ENCODE measurements at regions not wholly inside any gene's neighbourhood (a gene's known extent, or its start where the extent isn't known, plus 50 kb on each side); places are given as distances from the start of the nearest gene placed in this dataset.

DNA sequence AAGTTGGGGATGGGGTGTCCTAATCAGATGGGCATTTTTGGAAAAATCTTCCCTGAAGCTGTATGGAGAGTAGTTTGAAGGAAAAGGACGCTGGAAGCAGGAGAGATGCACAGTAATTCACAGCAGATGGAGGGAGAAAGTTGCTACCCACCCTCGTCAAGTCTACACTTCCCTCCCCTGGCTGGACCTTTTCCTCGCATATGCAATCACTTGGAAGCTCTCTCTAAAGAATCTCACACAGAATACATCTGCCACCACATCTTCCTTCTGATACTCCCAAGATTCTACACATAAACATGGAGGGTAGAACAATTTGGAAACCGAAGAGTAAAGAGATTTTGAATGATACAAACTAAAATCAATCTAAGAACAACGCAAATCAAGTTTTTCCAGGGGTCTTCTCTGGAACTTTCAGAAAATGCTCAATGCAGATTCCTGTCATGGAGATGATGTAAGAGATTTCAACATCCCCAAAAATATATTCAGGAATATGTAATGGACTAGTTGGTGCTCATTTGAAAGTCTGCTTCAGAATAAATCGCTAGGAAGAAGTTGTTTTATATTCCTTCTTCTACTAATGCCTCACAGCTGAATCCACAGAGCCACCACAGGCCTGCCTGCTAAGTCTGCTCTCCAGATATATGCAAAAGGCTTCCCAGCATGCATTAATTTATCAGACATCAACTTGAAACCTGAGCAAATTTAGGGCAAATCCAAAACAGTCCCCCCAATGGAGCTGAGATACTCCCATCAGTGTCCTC lies 291.5 kb downstream of the LRATD1 start:
- no peak for DNase-seq

DNA sequence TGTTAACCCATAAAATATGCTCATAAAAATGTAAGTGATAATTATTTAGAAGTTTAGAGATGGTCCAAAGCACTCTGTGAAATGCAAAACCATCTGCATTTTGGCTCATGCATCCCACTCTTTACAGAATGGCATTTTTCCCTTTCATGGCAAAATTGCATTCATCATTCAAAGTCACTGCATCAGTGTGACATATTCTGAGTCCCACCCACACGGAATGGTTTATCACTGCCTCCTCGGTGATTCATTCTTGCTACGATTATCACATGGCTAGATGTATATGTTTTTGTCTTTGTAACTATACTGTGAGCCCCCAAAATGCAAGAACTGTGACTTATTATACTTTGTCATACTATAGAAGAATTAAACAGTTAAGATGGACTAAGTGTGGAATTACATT lies 293.0 kb downstream of the LRATD1 start:
- no peak for DNase-seq

DNA sequence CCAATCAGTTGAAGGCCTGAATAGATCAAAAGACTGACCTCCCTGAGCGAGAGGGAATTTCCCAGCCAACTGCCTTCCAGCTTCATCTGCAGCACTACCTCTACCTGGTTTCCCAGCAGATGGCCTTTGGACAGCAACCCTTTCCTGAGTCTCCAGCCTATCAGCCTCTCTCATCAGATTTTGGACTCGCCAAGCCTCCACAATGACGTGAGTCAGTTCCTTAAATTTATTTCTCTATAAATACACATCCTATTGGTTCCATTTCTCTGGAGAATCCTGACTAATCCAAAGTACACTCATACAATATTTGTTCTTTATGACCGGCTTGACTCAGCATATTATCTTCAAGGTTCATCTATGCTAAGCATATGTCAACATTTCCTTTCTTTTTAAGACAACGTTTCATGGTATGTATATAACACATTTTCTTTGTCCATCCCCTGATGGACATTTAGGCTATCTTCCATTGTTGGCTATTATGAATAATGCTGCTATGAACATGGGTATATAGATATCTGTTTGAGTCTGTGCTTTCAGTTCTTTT lies 294.6 kb downstream of the LRATD1 start:
- no peak for DNase-seq

DNA sequence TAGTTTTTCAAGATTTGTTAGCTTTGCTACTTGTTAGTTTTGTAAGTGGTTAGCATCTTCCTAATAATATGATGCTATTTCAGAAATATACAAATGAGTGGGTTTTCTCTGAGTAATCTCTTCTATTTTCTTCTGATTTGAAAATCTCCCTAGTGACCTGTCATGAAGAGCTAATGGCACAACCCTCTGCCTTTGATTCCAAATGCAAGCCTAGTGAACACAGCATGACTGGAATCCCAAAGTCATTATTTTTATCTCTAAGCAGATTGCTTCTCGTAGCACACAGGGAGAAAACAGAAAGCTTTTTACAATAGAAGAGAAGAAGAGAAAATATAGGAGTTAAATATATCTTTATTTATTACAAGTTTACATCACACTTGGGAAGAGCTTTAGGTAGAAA lies 295.5 kb downstream of the LRATD1 start:
- no peak for DNase-seq

DNA sequence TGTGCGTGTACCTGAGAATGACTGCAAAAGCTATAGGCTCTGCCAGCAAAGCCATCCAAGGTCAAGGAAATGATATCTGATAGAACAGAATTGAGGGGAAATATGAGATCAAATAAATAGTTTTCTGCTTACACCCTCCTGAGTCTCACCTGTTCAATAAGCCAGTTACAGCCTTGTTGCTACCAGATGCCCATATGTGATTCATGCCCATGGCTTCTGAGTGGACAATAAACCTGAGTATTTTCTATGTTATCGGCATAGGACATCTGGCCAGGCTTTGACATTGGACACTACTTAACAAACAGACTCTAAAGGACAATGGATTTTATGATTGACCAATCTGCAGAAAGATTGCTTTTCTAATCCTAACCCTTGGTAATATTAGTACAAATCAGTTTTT lies 297.9 kb downstream of the LRATD1 start:
- no peak for DNase-seq

DNA sequence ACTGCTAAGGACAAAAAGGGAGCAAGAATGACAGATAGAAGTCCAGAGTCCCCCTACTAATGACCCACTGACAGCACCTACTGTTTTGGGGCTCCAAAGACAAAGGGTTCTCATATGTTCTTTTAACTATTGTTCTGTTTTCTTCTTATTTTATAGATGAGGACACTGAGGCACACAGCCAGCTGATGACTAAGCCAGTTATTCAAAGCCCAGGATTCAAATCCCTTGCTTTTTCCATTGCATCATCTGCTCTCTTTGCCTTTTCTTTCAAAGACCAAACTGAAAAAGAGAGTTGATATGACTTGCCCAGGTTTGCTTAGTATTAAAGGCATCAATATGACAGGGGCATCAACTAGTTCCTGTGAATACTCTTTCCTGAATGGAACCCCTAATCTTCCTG lies 299.8 kb downstream of the LRATD1 start:
- no peak for DNase-seq

DNA sequence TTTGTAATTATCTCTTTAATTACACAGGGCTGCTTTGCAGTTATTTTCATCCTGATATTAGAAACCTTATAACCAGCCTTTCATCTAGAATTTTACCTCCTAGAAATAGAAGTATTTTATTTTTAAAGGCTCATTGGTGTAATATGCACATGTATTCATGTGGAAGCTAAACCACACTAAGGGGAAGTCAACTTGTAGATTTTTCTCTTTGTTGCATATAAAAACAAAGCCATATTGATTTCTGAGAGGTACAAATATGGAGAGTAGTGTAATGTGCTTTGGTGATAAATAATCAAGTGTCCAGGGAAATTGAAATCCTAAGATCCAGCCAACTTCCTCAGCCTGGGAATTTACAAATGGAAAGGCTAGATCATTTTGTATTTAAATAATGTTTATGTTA lies 301.2 kb downstream of the LRATD1 start:
- DNase-seq = no peak

DNA sequence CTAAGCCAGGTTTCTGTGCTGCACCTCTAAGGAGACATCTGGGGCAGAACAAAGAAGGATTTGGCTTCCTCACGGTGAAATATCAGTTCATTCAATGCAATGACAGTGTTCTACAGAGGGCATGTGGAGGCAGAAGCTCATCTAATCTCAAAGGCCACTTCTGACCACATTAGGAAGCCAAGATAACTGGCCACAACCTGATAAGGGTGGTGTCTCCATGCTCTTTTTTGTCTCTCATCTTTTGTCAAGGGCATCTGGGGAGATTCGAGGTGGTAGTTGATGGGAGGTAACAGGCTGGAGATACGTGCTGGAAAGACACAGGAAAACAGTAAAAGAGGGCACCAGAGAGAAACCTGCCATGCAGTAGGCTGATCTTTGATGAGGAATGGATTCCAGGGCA lies 303.9 kb downstream of the LRATD1 start:
- no peak for DNase-seq

DNA sequence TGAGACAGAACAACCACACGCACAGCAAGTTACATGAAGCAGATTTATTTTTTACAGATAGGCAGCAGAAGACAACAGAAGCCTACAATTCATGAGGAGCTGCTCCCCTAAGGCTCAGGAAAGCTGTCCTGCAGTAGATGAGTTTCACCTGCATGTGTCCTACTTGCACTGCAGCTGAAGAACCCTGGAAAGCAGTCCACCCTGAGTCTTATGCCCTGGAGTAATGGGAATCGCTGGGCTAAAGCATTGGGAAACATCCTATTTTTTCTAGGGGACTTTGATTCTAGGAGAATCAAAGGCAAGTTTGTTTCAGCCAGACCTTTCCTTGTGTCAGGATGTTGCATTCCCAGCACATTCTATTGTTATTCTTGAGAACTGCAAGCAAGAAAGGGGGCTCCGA lies 304.8 kb downstream of the LRATD1 start:
- no peak for DNase-seq

DNA sequence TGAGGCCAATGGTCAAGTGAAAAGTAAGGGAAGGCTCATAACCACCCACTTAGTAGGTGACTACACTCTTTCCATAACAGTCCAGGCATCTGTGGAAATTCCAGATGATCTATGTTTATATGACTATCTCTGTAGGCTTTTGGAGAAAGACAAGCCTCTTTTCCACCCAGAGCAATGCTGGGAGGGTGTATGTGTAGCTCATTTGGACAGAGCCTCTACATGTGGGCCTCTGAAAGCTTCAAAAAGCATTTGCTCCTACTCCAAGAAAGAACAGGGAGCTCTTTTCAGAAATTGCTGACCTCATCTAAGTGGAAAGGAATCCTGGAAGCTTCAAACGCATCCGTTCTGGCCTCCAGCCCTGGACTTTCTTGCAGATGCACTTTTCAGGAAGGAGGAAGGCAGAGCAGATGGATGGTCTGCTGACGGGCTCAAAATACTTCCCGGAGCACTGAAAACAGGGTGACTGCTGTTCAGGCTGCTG lies 308.7 kb downstream of the LRATD1 start:
- DNase-seq = no peak

DNA sequence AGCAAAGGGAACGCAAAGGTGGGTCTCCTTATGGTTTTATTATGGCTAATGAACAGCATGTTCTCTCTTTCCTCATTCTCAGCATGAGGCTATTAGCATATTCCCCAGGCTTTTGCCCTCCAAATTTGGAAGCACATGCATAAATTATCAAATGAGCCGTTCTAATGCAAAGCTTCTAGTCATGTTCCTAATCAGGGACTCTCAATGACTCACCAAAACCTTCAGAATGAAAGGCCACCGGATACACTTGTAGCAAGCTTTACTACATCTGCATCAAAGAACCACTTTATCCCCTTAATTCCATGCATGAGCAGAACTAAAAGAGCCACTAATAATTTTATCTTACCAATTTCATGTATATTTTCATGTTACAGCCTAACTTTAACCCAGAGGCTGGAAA lies 310.5 kb downstream of the LRATD1 start:
- no peak for DNase-seq

DNA sequence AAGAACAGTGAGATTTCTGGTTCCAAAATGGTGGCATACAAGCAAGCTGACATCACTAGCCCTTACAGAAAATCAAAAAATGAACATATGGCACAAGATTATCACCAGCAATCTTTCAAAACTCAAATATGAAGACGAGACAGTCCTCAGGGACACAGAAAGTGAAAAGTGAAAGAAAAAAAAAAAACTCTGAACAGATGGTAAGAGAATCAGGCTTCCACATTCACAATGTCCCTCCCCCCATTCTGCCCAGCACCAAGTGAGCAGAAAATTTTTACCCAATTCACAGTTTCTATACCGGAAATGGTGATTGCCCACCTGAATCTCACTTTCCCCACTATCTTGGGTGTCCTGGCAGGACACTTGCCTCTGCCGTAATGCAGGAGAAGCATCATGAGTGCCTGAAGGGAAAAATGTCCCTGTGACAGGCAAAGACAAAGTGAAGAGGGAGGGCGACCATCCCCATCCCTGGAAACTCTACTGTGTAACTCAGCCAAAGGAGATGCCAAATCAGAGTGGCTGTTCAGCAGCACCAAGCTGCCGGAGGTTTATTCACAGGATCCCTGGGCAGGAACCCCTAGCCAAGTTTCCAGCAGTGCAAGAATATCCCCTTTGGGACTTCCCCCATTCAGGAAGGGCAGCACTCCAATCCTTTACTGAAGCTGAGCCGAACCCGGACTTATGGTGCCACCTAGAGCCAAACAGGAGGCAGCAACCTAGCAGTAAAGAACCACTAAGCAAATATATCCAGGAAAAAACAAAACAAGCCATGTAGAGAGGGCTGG lies 312.2 kb downstream of the LRATD1 start:
- peak; percentile 8 for DNase-seq

DNA sequence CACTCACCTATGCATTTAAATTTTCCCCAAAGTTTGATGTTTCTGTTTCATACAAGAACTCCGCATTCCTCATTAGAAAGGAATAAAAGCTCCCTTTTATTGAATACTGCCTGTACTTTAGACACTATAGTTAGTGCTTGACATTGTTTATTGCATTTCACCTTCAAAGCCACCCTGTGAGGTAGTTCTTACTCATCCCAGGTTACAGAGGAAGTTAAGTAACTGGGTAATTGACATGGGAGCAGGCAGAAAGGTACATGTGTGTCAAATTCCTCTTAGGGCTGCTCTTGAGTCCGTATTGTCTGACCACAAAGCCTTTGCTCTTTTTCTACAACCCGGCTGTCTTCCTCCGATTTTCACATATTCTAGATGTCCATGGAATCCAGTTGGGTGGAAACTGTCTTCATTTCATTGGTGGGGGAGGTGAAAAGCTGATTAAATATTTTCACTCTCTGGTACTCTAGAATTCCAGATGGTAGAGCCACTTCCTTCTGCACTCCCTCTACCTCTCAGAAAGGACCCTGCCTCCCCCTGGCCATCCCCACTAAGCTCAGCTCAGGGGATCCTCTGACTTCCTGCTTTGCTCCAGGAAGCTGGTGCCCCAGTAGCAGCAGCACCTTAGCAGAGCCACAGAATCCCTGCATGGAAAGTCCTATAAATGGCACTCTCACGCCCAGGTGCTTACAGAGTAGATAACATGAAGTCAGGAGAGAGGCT lies 319.2 kb downstream of the LRATD1 start:
- DNase-seq = no peak

DNA sequence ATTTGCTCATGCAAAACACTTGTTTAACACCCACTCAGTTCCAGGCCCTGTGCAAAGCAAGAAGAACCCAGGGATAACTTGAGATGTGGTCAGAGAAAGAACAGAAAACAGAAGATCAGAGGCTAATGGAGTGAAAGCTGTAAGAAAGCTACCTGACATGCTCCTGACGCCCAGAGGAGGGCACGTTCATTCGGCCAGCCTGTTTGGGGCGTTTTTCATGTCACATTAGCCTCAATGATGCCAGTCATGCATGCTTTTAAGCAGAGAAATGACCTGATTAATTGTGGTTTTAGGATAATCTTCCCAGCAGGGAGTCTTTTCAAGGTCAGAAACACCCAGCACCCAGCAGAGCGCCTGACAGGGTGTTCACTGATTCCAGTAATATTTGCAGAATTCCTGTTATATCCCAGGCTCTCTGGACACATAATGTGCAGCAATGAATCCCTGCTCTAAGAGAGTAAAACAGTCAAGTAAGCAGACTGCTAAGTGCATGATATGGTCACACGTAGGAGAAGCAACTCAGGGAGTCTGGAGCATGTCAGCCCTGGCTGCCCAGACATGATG lies 320.0 kb downstream of the LRATD1 start:
- DNase-seq = no peak

DNA sequence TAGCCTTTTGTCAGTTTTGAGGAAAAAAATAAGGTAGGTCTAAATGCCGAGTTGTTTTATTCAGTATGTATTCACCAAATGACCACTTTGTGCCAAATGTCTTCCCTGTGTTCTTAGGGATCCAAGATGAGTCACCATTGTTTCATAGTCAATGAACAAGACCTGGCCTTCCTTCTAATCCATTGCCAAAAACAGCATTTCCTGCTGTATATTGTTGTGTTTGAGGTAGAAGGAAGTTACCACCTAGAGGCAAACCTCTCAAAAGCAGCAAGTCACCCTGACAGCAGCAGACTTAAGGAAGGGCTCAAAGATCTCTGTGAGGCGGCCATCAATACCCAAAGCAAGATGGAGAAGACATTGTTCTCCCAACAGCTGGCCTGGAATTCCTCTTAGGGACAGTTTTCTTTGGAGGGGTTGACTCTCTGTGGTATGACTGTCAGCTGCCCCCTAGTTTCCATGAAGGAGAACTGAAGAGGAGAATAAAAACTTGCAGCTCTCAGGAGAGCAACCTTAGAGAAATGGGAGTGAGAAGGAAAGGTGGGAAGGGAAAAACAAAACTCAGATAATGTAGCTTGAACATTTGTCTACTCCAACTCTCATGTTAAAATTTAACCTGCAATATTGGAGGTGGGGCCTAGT lies 328.3 kb downstream of the LRATD1 start:
- no peak for DNase-seq

DNA sequence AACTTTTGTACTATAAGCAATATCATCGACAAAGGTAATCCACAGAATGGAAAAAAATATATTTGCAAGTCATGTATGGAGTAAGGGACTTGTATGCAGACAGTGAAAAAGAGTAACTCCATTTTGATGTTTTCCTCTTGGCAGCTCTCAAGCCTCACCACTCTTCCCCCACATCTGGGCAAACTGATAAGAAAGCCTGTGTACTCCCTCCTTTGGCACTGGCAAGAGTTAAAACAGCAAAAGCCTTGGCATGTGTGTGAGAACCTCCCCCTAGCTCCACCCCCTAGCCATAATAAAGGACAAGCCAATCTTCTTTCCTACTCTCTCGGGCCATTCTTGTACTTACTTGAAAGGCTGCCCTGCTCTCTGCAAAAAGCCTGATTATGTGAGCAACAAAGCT lies 335.2 kb downstream of the LRATD1 start:
- DNase-seq = peak; percentile 9

DNA sequence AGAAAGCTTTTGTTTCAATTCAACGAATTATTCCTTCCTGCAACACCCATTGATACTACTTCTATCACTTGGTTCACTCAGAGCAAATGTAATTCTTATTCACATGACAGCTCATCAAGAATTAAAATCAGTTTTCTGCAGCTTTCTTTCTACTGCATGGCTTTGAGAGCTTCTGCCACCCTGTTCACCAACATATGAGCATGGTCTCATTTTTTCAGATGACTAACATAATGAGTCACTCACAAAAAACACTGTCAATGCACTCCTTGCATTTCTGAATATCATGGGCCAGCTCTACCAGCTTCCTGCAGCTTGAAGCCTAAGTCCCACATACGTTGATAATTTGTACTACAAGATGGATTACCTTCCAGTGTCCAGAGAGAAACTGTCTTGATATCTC lies 342.9 kb downstream of the LRATD1 start:
- DNase-seq = no peak

DNA sequence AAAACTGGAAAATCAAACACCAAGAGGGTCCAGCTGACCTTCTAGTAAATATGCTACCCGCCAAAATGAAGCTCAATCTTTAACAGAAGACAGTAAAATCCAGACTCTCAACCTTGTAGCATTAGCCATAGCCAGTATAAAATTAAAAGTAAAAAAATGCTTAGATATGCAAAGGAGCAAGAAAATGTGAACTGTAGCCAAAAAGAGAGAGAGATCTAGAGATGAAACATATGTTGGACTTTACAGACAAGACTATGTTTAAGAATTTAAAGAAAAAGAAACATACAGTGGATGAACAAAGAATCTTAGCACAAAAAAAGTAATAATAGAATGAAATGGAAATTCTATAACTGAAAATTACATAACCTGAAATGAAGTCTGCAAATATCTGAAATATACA lies 344.5 kb downstream of the LRATD1 start:
- no peak for DNase-seq

DNA sequence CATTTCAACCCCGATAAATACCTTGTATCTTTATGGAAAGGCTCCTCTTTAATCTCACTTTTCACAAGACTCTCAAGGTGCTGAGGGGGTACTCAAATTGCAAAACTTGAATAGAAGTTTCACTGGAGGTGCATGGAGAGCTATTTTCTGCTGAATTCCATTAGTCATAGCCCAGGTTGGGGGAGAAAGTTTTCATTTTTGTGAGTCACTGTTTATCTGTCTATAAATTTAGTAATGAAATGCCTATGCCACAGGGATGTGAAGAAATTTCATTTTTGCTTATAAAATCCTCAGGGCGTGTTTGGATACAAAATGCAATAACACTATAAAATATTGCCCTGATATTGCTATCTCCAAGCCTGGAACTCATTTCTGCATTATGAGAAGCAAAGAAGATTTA lies 346.3 kb downstream of the LRATD1 start:
- peak; percentile 26 for DNase-seq

DNA sequence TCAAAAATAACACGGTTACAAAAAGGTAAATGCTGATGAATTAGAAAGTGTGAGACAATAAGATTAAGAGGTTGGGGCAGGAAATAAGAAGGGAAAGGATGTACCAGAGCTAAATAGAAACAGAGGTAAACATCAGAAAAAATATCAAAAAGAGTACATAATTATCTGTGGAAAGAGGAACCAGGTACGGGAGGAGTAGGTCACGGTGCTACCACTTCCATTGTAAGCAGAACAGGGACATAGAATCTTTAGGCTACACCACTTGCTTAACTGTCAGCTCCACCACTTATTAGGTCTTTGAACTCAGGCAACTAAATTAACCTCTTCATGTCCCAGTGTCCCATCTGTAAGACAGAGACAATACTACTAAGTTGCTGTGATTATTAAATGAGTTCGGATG lies 350.3 kb downstream of the LRATD1 start:
- no peak for DNase-seq

DNA sequence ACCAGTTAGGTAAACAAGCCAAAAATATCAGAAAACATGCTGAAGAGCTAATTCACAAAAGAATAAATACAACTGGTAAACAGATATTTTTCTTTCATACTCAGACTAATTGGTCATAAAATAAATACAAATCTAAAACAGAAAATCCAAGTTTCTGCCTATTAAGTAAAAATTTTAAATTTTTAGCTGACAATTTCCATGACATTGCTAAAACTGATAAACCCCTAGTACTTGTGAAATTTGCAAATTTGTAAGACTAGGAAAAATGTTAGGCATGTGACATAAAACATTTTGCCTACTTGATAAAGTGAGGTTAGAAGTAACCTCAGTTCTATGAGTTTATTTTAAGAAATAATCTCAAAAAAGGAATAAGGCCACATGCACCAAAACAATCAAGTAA lies 356.1 kb downstream of the LRATD1 start:
- no peak for DNase-seq

DNA sequence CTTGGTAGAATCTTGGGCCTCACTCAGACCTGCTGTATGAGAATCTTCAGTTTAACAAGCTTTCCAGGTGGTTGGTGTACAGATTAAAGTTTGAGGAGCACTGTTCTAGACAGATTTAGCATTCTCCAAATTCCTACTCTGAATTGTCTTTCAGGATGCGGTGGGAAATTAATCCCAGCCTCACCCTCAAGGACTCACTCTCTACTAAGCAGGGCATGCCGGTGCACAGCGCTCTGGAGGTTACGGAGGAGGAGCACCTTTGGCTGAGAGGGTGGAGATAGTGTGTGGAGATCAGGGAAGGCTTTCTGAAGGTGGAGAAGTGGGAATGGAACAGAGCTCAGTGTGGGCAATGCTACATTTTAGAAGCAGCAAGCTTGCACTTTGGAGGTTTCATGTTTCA lies 359.2 kb downstream of the LRATD1 start:
- DNase-seq = no peak

DNA sequence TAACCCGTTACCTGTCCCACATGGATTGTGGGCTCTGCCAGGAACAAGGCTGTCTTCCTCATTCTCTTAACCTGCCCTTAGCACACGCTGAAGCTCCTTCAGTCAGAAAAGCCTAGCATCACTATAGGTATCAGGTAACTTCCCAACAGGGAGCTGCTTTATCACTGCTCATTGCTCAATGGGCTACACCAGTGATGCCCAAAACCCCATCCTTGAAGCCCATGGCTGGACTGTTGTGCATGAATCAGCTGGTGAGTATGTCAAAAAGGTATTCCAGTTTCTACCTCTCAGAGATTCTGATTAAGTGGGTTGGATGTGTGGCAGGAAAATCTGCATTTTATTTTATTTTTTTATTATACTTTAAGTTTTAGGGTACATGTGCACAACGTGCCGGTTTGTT lies 362.2 kb downstream of the LRATD1 start:
- DNase-seq = no peak

Measured in NCI-H226 (cell line).